Mesenchymal stem cell (in vitro differentiated cells and primary cell): ENCODE measurements at regions not wholly inside any gene's neighbourhood (a gene's known extent, or its start where the extent isn't known, plus 50 kb on each side); places are given as distances from the start of the nearest gene placed in this dataset.

Source experiments
- DNase-seq: peaks from one replicate; pipeline ENCODE4 v3.0.0-alpha.2; 2013
- H2AFZ ChIP-seq: one replicate; pipeline ENCODE4 v1.6.1; 2013; ENCODE audit warnings: low read depth, mild to moderate bottlenecking, control low read depth, inconsistent platforms, low read length, moderate library complexity
- H2AK5ac ChIP-seq: 2 replicates; pipeline ENCODE4 v1.6.1; 2013; ENCODE audit warnings: low read length, moderate library complexity, mild to moderate bottlenecking, inconsistent platforms; ENCODE audit not compliant: severe bottlenecking
- H2BK120ac ChIP-seq: one replicate; pipeline ENCODE4 v1.6.1; 2013; ENCODE audit warnings: low read depth, mild to moderate bottlenecking, inconsistent platforms, low read length, moderate library complexity
- H2BK12ac ChIP-seq, 2 experiments: one replicate each; pipeline ENCODE4 v1.6.1; 2013; ENCODE audit warnings: inconsistent platforms in 2 of 2, low read length in 2 of 2, mild to moderate bottlenecking in 2 of 2, moderate library complexity in 2 of 2, control low read depth in 1 of 2
- H2BK15ac ChIP-seq: one replicate; pipeline ENCODE4 v1.6.1; 2013; ENCODE audit warnings: mild to moderate bottlenecking, low read depth, inconsistent platforms; ENCODE audit not compliant: poor library complexity, severe bottlenecking
- H2BK5ac ChIP-seq: 2 replicates; pipeline ENCODE4 v1.6.1; 2013; ENCODE audit warnings: low read depth, mild to moderate bottlenecking, low read length, control low read depth, inconsistent platforms; ENCODE audit not compliant: poor library complexity, severe bottlenecking
- H3K14ac ChIP-seq, 2 experiments: one replicate each; pipeline ENCODE4 v1.6.1; 2013; ENCODE audit warnings: inconsistent platforms in 2 of 2, low read length in 2 of 2, control low read depth in 1 of 2, mild to moderate bottlenecking in 1 of 2, moderate library complexity in 1 of 2
- H3K18ac ChIP-seq, 2 experiments: one replicate each; pipeline ENCODE4 v1.6.1; 2013; ENCODE audit warnings: inconsistent platforms in 2 of 2, low read length in 2 of 2, control low read depth in 1 of 2, low read depth in 1 of 2, mild to moderate bottlenecking in 1 of 2
- H3K23ac ChIP-seq, 2 experiments: one replicate each; pipeline ENCODE4 v1.6.1; 2013; ENCODE audit warnings: inconsistent platforms in 2 of 2, low read length in 2 of 2, mild to moderate bottlenecking in 2 of 2, moderate library complexity in 2 of 2, control low read depth in 1 of 2
- H3K27ac ChIP-seq: 2 replicates; pipeline ENCODE4 v1.5.1; 2013; ENCODE audit warnings: mild to moderate bottlenecking, moderate library complexity, low read length, control low read depth, inconsistent platforms; ENCODE audit not compliant: poor library complexity, severe bottlenecking
- H3K27me3 ChIP-seq, 2 experiments: 2 replicates each; pipeline versions ENCODE4 v1.6.1 to v1.7.0; 2013; ENCODE audit warnings: low read length in 2 of 2, mild to moderate bottlenecking in 2 of 2, moderate library complexity in 2 of 2, control low read depth in 1 of 2, inconsistent platforms in 1 of 2; ENCODE audit not compliant: control insufficient read depth in 1 of 2, insufficient read depth in 1 of 2
- H3K36me3 ChIP-seq, 2 experiments: 2 replicates each; pipeline versions ENCODE4 v1.6.1 to v1.7.0; 2013; ENCODE audit warnings: low read length in 2 of 2, control low read depth in 1 of 2, inconsistent platforms in 1 of 2, low read depth in 1 of 2, mild to moderate bottlenecking in 1 of 2; ENCODE audit not compliant: insufficient read depth in 2 of 2, control insufficient read depth in 1 of 2
- H3K4ac ChIP-seq, 2 experiments: one replicate each; pipeline ENCODE4 v1.6.1; 2013; ENCODE audit warnings: inconsistent platforms in 2 of 2, low read length in 2 of 2, mild to moderate bottlenecking in 2 of 2, moderate library complexity in 2 of 2, control low read depth in 1 of 2, low read depth in 1 of 2
- H3K4me1 ChIP-seq: 2 replicates; pipeline ENCODE4 v1.6.1; 2013; ENCODE audit warnings: low read depth, low read length, control low read depth; ENCODE audit not compliant: control insufficient read depth, insufficient read depth
- H3K4me2 ChIP-seq: 2 replicates; pipeline ENCODE4 v1.6.1; 2013; ENCODE audit warnings: low read length, mild to moderate bottlenecking, inconsistent platforms; ENCODE audit not compliant: poor library complexity, severe bottlenecking
- H3K4me3 ChIP-seq, 2 experiments: 2 replicates each; pipeline versions ENCODE4 v1.5.1 to v1.7.0; 2013; ENCODE audit warnings: low read length in 2 of 2, mild to moderate bottlenecking in 2 of 2, control low read depth in 1 of 2, low read depth in 1 of 2; ENCODE audit not compliant: insufficient read depth in 1 of 2
- H3K79me1 ChIP-seq: replicated peaks from 2 replicates; pipeline ENCODE4 v1.6.1; 2013; ENCODE audit warnings: mild to moderate bottlenecking, control low read depth, low read length, inconsistent platforms; ENCODE audit not compliant: poor library complexity, severe bottlenecking
- H3K9ac ChIP-seq: 2 replicates; pipeline ENCODE4 v1.7.0; 2013; ENCODE audit warnings: mild to moderate bottlenecking, low read length, moderate library complexity
- H3K9me3 ChIP-seq: 2 replicates; pipeline ENCODE4 v1.7.0; 2013; ENCODE audit warnings: mild to moderate bottlenecking, low read length; ENCODE audit not compliant: control insufficient read depth
- H4K8ac ChIP-seq: one replicate; pipeline ENCODE4 v1.6.1; 2013; ENCODE audit warnings: inconsistent platforms, mild to moderate bottlenecking, low read length, moderate library complexity
- H4K91ac ChIP-seq: one replicate; pipeline ENCODE4 v1.6.1; 2013; ENCODE audit warnings: mild to moderate bottlenecking, low read length, inconsistent platforms
- WGBS: methylation state at CpG from one replicate; pipeline ENCODE4 v1.1.7; 2013; ENCODE audit warnings: mixed read lengths; 5-methylcytosine and 5-hydroxymethylcytosine counted together

DNA sequence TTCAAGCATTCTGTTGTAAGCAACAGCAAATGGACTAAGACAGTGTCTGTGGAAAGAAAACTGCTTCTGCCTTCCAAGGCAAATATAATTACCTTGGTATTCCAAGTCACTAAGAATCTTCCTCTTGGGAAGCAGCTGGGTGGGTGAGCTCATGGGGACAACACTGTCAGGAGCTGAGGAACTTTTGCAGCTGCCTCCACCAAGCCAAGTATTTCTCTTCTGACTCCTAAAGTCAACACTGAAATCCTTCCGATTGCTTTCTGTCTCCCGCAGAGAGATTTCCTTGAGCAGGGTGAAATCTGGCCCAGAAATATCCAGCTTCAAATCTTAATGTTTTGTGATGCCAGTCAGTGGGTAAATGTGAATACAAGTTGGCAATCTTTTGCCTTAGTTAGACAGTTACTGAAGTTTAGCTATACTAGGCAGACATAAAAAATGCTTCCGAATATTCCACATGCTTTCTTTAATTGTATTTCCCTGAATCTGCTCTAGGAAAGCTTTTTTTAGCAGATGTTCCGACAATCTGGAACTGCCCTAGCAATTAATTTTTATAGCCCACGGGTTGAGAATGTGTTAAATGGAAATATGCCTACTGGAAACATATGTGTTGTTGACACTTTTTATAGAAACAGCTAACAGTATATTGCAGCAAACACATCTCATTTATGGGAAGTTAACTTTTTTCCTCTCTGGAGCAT lies 369.9 kb upstream of the DAB2 start:
- Histone ChIP-seq H3K18ac (no peak overlapping the region), H3K36me3 (no peaks in the 10 kb centered on the region), H3K27me3 (no peaks in the 10 kb centered on the region), H3K23ac (no peak overlapping the region), H2AFZ (no peak overlapping the region), H2BK15ac (no peak overlapping the region), H3K4me2 (peak overlapping the region; percentile 16), H3K4me3 (no peak overlapping the region), H3K14ac (no peak overlapping the region), H3K79me1 (no peaks in the 10 kb centered on the region), H3K4me1 (no peaks in the 10 kb centered on the region), H3K4ac (no peak overlapping the region), H3K27ac (peak overlapping the region; percentile 69), H4K91ac (no peak overlapping the region), H2BK120ac (no peak overlapping the region), H3K9ac (peak overlapping the region; percentile 56), H2BK12ac (no peak overlapping the region), H2BK5ac (no peak overlapping the region), H4K8ac (no peak overlapping the region), H3K9me3 (no peaks in the 10 kb centered on the region), H2AK5ac (no peak overlapping the region)
- 97% methylated on average over 3 of the region's 5 CpGs for WGBS
- DNase-seq: no peak

DNA sequence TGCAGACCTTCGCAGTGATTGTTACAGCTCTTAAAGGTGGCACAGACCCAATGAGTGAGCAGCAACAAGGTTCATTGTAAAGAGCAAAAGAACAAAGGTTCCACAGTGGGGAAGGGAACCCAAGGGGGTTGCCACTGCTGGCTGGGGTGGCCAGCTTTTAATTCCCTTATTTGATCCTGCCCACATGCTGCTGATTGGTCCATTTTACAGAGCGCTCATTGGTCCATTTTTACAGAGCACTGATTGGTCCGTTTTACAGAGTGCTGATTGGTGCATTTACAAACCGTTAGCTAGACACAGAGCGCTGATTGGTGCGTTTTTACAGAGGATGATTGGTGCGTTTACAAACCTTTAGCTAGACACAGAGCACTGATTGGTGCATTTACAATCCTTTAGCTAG lies 360.6 kb upstream of the DAB2 start:
- H2BK120ac ChIP-seq: no peak overlapping the region
- H3K4ac ChIP-seq: no peak overlapping the region
- H3K9me3 ChIP-seq: no peaks in the 10 kb centered on the region
- no peak overlapping the region for H2AFZ ChIP-seq
- no peak overlapping the region for H3K4me2 ChIP-seq
- peaks cover 0 to 3% of the 10 kb centered on the region in 2 experiments for H3K27me3 ChIP-seq
- H2BK15ac ChIP-seq: no peak overlapping the region
- no peaks in the 10 kb centered on the region for H3K36me3 ChIP-seq
- DNase-seq: no peak
- H4K8ac ChIP-seq: no peak overlapping the region
- H3K9ac ChIP-seq: no peak overlapping the region
- H3K14ac ChIP-seq: no peak overlapping the region
- H3K4me1 ChIP-seq: no peaks in the 10 kb centered on the region
- no peak overlapping the region for H3K4me3 ChIP-seq
- 95% methylated on average over 6 of the region's 7 CpGs for WGBS
- no peak overlapping the region for H3K18ac ChIP-seq
- no peak overlapping the region for H3K23ac ChIP-seq
- H2BK12ac ChIP-seq: no peak overlapping the region
- no peak overlapping the region for H2AK5ac ChIP-seq
- no peaks in the 10 kb centered on the region for H3K79me1 ChIP-seq
- no peak overlapping the region for H4K91ac ChIP-seq
- no peak overlapping the region for H2BK5ac ChIP-seq
- H3K27ac ChIP-seq: no peak overlapping the region

DNA sequence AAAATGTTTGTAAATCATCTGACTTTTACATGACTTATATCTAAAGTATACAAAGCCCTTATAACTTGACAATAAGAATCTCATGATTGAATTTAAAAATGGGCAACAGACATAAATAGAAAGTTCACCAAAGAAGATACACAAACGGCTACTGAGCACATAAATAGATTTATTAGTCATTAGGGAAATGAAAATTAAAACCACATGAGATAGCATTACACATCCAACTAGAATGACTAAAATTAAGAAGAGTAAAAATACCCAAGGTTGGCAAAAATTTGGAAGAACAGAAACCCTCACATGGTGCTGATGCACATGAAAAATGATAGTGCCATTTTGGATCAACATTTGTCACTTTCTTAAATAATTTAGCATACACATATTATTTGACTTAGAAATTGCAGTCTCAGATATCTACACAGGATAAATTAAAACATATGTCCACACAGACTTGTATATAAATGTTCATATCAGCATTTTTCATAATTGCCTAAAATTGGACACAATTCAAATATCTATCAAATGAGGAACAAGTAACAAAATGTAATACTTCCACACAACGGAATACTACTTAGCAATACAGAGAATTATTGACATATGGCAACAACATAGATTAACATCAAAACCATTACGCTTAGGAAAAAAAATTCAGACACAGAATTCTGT lies 359.1 kb upstream of the DAB2 start:
- Histone ChIP-seq H3K27me3 (peaks cover 0 to 3% of the 10 kb centered on the region in 2 experiments), H3K79me1 (no peaks in the 10 kb centered on the region), H3K4me1 (no peaks in the 10 kb centered on the region), H2BK12ac (no peak overlapping the region), H3K36me3 (no peaks in the 10 kb centered on the region), H3K27ac (no peak overlapping the region), H3K9ac (peak overlapping the region; percentile 39), H3K14ac (no peak overlapping the region), H4K91ac (no peak overlapping the region), H3K23ac (no peak overlapping the region), H3K4me3 (no peak overlapping the region), H2AFZ (no peak overlapping the region), H3K18ac (no peak overlapping the region), H2BK5ac (no peak overlapping the region), H3K4me2 (no peak overlapping the region), H4K8ac (no peak overlapping the region), H2AK5ac (no peak overlapping the region), H3K4ac (no peak overlapping the region), H2BK120ac (no peak overlapping the region), H3K9me3 (no peaks in the 10 kb centered on the region), H2BK15ac (no peak overlapping the region)
- DNase-seq: peak; percentile 16
- 100% methylated on average over 1 of the region's 3 CpGs for WGBS

DNA sequence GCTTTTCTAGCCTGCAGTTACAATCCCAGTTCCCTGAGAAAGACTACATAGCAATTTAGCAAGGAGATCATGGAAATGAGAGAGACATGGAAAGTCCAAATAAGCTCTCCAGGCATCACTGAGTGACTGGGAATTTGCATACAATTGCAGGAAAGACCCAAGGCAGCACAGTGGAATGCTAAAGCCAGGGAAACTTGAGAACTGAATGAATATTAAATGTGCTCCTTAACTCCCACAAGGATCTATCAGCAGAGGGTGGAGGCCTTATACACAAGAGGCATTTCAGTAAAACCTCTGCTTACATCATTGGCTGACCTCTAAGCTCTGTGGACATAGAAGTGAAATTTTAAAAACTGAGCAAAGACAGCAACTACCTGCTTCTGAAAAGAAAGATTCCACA lies 355.6 kb upstream of the DAB2 start:
- H3K27ac ChIP-seq: no peak overlapping the region
- no peak overlapping the region for H2AFZ ChIP-seq
- no peaks in the 10 kb centered on the region for H3K36me3 ChIP-seq
- no peaks in the 10 kb centered on the region for H3K79me1 ChIP-seq
- H3K14ac ChIP-seq: no peak overlapping the region
- H3K27me3 ChIP-seq: no peaks in the 10 kb centered on the region
- H3K4me3 ChIP-seq: no peak overlapping the region
- H2BK12ac ChIP-seq: no peak overlapping the region
- H3K4me1 ChIP-seq: peaks cover 2% of the 10 kb centered on the region
- no peaks in the 10 kb centered on the region for H3K9me3 ChIP-seq
- no peak overlapping the region for H2BK15ac ChIP-seq
- no peak overlapping the region for H3K23ac ChIP-seq
- H2BK120ac ChIP-seq: no peak overlapping the region
- no peak overlapping the region for H2BK5ac ChIP-seq
- no peak overlapping the region for H3K9ac ChIP-seq
- no peak overlapping the region for H4K8ac ChIP-seq
- no peak overlapping the region for H3K4ac ChIP-seq
- H2AK5ac ChIP-seq: no peak overlapping the region
- no peak overlapping the region for H3K4me2 ChIP-seq
- no peak overlapping the region for H3K18ac ChIP-seq
- DNase-seq: peak; percentile 27
- no peak overlapping the region for H4K91ac ChIP-seq
